ENCODE measurements at regions not wholly inside any gene's neighbourhood (a gene's known extent, or its start where the extent isn't known, plus 50 kb on each side); places are given as distances from the start of the nearest gene placed in this dataset.

DNA sequence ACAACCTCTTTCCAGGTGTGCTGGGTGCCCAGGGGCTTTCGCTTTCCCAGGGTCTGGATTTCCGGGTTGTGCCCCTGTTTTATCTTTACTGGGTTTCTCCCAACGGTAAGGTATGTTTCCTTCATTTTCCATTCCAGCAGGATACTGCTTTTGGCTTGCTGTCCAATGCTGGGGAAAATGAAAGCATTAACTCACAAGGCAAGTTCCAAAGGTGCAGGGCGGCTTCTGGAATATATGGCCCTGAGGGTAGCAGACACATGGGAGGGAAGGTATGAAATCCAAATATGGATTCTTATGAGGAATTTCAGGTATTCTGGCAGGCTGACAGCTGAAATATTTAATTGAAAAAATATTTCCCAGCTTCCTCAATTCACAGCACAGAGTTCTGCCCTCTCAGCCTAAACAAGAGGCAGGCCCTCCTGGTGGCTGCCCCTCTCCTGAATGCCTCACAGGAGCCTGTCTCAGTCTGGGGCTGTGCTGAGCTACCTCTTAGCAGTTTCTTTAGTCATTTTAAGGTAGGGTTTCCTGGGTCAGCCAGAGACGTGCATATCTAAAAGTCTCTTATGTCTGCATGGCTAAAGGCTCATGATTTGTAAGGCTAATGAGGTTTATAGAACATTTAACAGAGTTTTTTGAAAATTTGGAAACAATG, 318.6 kb upstream of the B3GAT1 start:
- no peak for TF ChIP-seq EZH2 (IDR thresholded peaks at IDR 0.05; ENCODE audit: low read length, missing control alignments)
- TF ChIP-seq, protein P1, sequence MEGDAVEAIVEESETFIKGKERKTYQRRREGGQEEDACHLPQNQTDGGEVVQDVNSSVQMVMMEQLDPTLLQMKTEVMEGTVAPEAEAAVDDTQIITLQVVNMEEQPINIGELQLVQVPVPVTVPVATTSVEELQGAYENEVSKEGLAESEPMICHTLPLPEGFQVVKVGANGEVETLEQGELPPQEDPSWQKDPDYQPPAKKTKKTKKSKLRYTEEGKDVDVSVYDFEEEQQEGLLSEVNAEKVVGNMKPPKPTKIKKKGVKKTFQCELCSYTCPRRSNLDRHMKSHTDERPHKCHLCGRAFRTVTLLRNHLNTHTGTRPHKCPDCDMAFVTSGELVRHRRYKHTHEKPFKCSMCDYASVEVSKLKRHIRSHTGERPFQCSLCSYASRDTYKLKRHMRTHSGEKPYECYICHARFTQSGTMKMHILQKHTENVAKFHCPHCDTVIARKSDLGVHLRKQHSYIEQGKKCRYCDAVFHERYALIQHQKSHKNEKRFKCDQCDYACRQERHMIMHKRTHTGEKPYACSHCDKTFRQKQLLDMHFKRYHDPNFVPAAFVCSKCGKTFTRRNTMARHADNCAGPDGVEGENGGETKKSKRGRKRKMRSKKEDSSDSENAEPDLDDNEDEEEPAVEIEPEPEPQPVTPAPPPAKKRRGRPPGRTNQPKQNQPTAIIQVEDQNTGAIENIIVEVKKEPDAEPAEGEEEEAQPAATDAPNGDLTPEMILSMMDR (conservative IDR thresholded peaks at IDR 0.05 in 1 of 2, IDR thresholded peaks at IDR 0.05 in 1 of 2; ENCODE audit: low read depth in 1 of 2, low read length in 2 of 2) = no peak
